ENCODE measurements at regions not wholly inside any gene's neighbourhood (a gene's known extent, or its start where the extent isn't known, plus 50 kb on each side); places are given as distances from the start of the nearest gene placed in this dataset.

- no peak for DNase-seq (ENCODE audit: low read depth)
Observed at GRCh38 chr10:81759111-81759510, 115.9 kb upstream of the NRG3 start.

- no peak for DNase-seq (ENCODE audit: low read depth)
Observed at GRCh38 chr10:81784111-81784597, 90.8 kb upstream of the NRG3 start.

- DNase-seq (ENCODE audit: low read depth) = no peak
Observed at GRCh38 chr10:81792729-81793128, 82.3 kb upstream of the NRG3 start.

- DNase-seq (ENCODE audit: low read depth) = no peak
Observed at GRCh38 chr10:81806842-81807241, 68.2 kb upstream of the NRG3 start.

- DNase-seq (ENCODE audit: low read depth) = no peak
Observed at GRCh38 chr10:81814842-81815241, 60.2 kb upstream of the NRG3 start.

- DNase-seq (ENCODE audit: low read depth) = no peak
Observed at GRCh38 chr10:81817596-81818170, 57.3 kb upstream of the NRG3 start.

- no peak for DNase-seq (ENCODE audit: low read depth)
Observed at GRCh38 chr10:81820418-81820817, 54.6 kb upstream of the NRG3 start.

Data from Daoy (cell line).